ENCODE measurements at regions not wholly inside any gene's neighbourhood (a gene's known extent, or its start where the extent isn't known, plus 50 kb on each side); places are given as distances from the start of the nearest gene placed in this dataset.
"Not testable (repeated sequence)": the region's sequence is repeated elsewhere in the genome, so short reads cannot be mapped to it uniquely, and the experiment has no call there.

GRCh38 chr6:137290601-137291261 lies 71.5 kb upstream of the IFNGR1 start:
- H3K27me3 ChIP-seq (ENCODE audit: control insufficient read depth, insufficient read depth, low read length) = no peaks in the 10 kb centered on the region
- H3K4me3 ChIP-seq (ENCODE audit: insufficient read depth, low read depth, low read length) = no peak overlapping the region
- no peaks in the 10 kb centered on the region for H3K36me3 ChIP-seq (replicated peaks; ENCODE audit: control insufficient read depth, insufficient read depth, low read length)
- DNase-seq = no peak

- H3K4me3 ChIP-seq (ENCODE audit: insufficient read depth, low read depth, low read length) = no peak overlapping the region
These were observed 67.7 kb upstream of the IFNGR1 start for GRCh38 chr6:137286916-137287315.

GRCh38 chr6:137286368-137286767 lies 67.2 kb upstream of the IFNGR1 start:
- Histone ChIP-seq H3K36me3 (replicated peaks; ENCODE audit: control insufficient read depth, insufficient read depth, low read length) (no peaks in the 10 kb centered on the region), H3K4me3 (ENCODE audit: insufficient read depth, low read depth, low read length) (no peak overlapping the region), H3K27me3 (ENCODE audit: control insufficient read depth, insufficient read depth, low read length) (no peaks in the 10 kb centered on the region)
- DNase-seq = no peak

More at GRCh38 chr6:137286916-137287315, 67.7 kb upstream of the IFNGR1 start:
- Histone ChIP-seq H3K36me3 (replicated peaks; ENCODE audit: control insufficient read depth, insufficient read depth, low read length) (no peaks in the 10 kb centered on the region), H3K27me3 (ENCODE audit: control insufficient read depth, insufficient read depth, low read length) (no peaks in the 10 kb centered on the region)
- DNase-seq = no peak

GRCh38 chr6:137284811-137285110 lies 65.6 kb upstream of the IFNGR1 start:
- Histone ChIP-seq H3K36me3 (replicated peaks; ENCODE audit: control insufficient read depth, insufficient read depth, low read length) (no peaks in the 10 kb centered on the region), H3K27me3 (ENCODE audit: control insufficient read depth, insufficient read depth, low read length) (no peaks in the 10 kb centered on the region; the same call in 1 of the 2 replicates), H3K4me3 (ENCODE audit: insufficient read depth, low read depth, low read length) (no peak overlapping the region)
- DNase-seq = no peak

GRCh38 chr6:137283940-137284810 lies 65.0 kb upstream of the IFNGR1 start:
- no peak for DNase-seq
- H3K36me3 ChIP-seq (replicated peaks; ENCODE audit: control insufficient read depth, insufficient read depth, low read length) = no peaks in the 10 kb centered on the region
- no peaks in the 10 kb centered on the region; the same call in 1 of the 2 replicates for H3K27me3 ChIP-seq (ENCODE audit: control insufficient read depth, insufficient read depth, low read length)
- H3K4me3 ChIP-seq (ENCODE audit: insufficient read depth, low read depth, low read length) = no peak overlapping the region

- H3K27me3 ChIP-seq (ENCODE audit: control insufficient read depth, insufficient read depth, low read length) = no peaks in the 10 kb centered on the region; the same call in 1 of the 2 replicates
- DNase-seq = no peak
- H3K4me3 ChIP-seq (ENCODE audit: insufficient read depth, low read depth, low read length) = no peak overlapping the region
- no peaks in the 10 kb centered on the region for H3K36me3 ChIP-seq (replicated peaks; ENCODE audit: control insufficient read depth, insufficient read depth, low read length)
These were observed 63.9 kb upstream of the IFNGR1 start for GRCh38 chr6:137283080-137283479.

- Histone ChIP-seq H3K36me3 (replicated peaks; ENCODE audit: control insufficient read depth, insufficient read depth, low read length) (no peaks in the 10 kb centered on the region), H3K27me3 (ENCODE audit: control insufficient read depth, insufficient read depth, low read length) (no peaks in the 10 kb centered on the region; the same call in 1 of the 2 replicates), H3K4me3 (ENCODE audit: insufficient read depth, low read depth, low read length) (no peak overlapping the region)
- DNase-seq = no peak
These were observed 63.1 kb upstream of the IFNGR1 start for GRCh38 chr6:137282254-137282653.

- H3K4me3 ChIP-seq (ENCODE audit: insufficient read depth, low read depth, low read length); H3K27me3 ChIP-seq (ENCODE audit: control insufficient read depth, insufficient read depth, low read length); DNase-seq; H3K36me3 ChIP-seq (replicated peaks; ENCODE audit: control insufficient read depth, insufficient read depth, low read length): not testable (repeated sequence)
These were observed 60.1 kb upstream of the IFNGR1 start for GRCh38 chr6:137279279-137279678.

GRCh38 chr6:137277971-137278637 lies 58.9 kb upstream of the IFNGR1 start:
- Histone ChIP-seq H3K27me3 (ENCODE audit: control insufficient read depth, insufficient read depth, low read length) (no peaks in the 10 kb centered on the region; the same call in 1 of the 2 replicates), H3K4me3 (ENCODE audit: insufficient read depth, low read depth, low read length) (no peak overlapping the region), H3K36me3 (replicated peaks; ENCODE audit: control insufficient read depth, insufficient read depth, low read length) (no peaks in the 10 kb centered on the region)
- DNase-seq = peak; percentile 13

GRCh38 chr6:137272403-137272802 lies 53.2 kb upstream of the IFNGR1 start:
- Histone ChIP-seq H3K36me3 (replicated peaks; ENCODE audit: control insufficient read depth, insufficient read depth, low read length) (no peaks in the 10 kb centered on the region), H3K4me3 (ENCODE audit: insufficient read depth, low read depth, low read length) (no peak overlapping the region), H3K27me3 (ENCODE audit: control insufficient read depth, insufficient read depth, low read length) (no peaks in the 10 kb centered on the region)
- DNase-seq = no peak

- peak; percentile 17 for DNase-seq
- H3K27me3 ChIP-seq (ENCODE audit: control insufficient read depth, insufficient read depth, low read length) = no peaks in the 10 kb centered on the region
- H3K4me3 ChIP-seq (ENCODE audit: insufficient read depth, low read depth, low read length) = no peak overlapping the region
- no peaks in the 10 kb centered on the region for H3K36me3 ChIP-seq (replicated peaks; ENCODE audit: control insufficient read depth, insufficient read depth, low read length)
These were observed 52.3 kb upstream of the IFNGR1 start for GRCh38 chr6:137271245-137272183.

GRCh38 chr6:137269803-137270202 lies 50.6 kb upstream of the IFNGR1 start:
- no peaks in the 10 kb centered on the region for H3K36me3 ChIP-seq (replicated peaks; ENCODE audit: control insufficient read depth, insufficient read depth, low read length)
- H3K4me3 ChIP-seq (ENCODE audit: insufficient read depth, low read depth, low read length) = no peak overlapping the region
- H3K27me3 ChIP-seq (ENCODE audit: control insufficient read depth, insufficient read depth, low read length) = no peaks in the 10 kb centered on the region
- DNase-seq = no peak

- H3K27me3 ChIP-seq (ENCODE audit: control insufficient read depth, insufficient read depth, low read length) = no peaks in the 10 kb centered on the region
- no peak for DNase-seq
- H3K36me3 ChIP-seq (replicated peaks; ENCODE audit: control insufficient read depth, insufficient read depth, low read length) = no peaks in the 10 kb centered on the region
- H3K4me3 ChIP-seq (ENCODE audit: insufficient read depth, low read depth, low read length) = no peak overlapping the region
These were observed 50.2 kb upstream of the IFNGR1 start for GRCh38 chr6:137269347-137269746.

All from H7 (cell line).